NCI-H526 treated with DMSO at 0.1 percent for 48 hours (cell line): ENCODE measurements at regions not wholly inside any gene's neighbourhood (a gene's known extent, or its start where the extent isn't known, plus 50 kb on each side); places are given as distances from the start of the nearest gene placed in this dataset.

Experiments
- DNase-seq: peaks from one replicate; lab custom pipeline; 2025; lab: John Stamatoyannopoulos, UW

DNA sequence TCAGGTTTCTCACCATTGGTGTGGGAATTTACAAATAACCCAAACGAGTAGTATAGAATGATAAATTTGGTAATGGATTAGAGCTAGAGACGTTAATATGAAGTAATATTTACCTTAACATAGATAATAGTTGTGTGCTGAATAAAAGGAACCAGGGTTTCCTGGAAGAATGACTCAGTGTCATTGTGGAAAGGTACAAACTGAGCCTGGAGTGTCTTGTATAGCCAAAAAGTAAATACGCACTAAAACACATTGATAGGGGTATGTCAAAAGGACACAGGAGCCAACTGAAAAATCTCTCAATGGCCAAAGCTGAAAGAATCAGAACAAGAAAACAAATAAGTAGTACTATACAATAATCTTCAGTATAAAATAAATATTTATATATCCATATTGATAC is 363.5 kb downstream of the SLCO4C1 start:
- DNase-seq = no peak

GRCh38 chr5:101929628-101930027 is 366.5 kb downstream of the SLCO4C1 start:
- DNase-seq = no peak

DNA sequence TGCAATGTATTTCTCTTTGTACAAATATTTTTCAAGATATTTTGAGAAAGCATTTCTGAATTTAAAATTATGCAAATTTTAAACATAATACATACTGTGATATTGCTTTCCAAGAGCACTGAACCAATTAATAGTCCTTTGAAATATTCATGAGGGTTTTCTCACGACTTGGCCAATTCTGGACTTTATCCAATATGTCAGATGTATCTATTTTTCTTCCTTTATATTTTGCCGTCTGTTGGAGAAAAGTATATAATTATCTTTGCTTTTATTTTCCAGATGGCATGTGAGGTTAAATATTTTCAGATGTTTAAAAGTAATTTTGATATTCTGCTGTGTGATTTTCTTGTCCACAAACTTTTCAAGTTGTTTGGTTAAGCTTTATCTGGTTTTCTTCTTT is 378.9 kb downstream of the SLCO4C1 start:
- DNase-seq = no peak

GRCh38 chr5:101915554-101915953 is 380.5 kb downstream of the SLCO4C1 start:
- no peak for DNase-seq

DNA sequence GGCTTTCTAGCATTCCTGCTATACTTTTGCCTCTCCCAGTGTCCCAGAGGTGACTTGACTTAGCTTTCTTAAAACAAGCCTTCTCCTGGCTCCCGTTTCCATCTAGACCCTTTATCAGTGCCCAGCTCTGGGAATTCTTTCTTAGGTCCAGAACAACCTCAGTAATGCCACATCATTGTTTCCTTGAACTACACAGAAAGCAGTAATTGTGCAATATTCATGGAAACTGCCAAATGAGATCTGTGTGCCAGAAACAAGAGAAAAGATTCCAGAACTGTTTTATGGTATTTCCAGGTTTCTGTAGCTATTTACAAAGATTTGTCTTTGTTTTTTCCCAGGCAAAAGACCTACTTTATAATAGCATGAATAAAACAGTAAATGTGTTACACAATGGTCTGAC is 391.3 kb downstream of the SLCO4C1 start:
- DNase-seq = no peak

DNA sequence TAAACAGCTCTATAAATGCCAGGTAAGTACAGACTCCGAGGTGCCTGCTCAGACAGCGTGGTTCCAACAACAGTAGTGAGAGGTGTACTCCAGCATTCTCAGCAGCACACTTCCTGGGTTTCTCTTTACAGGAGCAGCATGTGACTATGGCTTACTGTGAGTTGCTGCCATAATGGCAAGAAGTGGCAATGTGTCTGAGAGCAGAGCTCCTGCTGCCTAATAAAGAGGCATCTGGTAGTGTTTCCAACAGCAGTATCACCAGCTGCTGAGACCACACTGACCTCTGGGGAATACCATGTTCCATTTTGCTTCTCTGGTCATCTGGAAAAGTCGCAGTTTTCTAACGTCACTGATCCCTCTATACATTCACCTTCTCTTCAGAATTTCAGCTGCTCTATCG is 398.2 kb downstream of the SLCO4C1 start:
- peak; percentile 26 for DNase-seq

DNA sequence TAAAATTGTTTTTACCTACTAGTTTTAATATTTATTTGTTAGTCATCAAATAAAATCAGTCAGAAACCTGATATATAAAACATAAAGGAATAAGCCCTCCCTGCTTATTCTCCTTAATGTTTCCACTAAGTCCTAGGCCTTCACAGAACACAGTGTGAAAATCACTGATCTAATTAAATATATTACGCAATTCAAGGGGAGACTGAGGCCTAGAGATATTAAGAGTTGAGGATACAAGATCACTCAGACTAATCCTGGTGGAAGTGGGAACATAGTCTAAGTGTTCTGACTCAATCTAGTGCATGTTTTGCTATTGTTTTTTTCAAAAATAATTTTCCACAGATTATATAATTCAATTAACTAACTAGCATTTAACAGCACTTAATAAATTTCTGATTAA is 401.1 kb downstream of the SLCO4C1 start:
- no peak for DNase-seq

GRCh38 chr5:101878190-101878589 is 417.9 kb downstream of the SLCO4C1 start:
- no peak for DNase-seq

DNA sequence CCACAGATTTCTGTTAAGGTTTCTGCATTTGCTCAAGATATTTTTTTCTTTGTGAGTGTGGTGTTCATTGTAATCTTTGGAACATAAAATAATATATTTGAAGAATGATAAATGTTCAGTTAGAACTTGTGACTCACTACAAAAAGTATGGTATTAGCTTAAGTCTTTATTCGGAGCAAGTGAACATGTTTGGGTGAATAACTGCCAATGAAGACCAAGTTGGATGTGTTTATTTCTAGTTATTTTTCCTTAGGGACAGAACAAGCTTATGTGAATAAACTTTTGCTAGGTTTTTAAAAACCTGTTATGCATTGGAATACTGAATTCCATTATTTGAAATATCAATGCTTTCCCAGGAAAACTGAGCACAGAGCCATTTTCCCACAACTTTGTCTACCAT is 418.6 kb downstream of the SLCO4C1 start:
- no peak for DNase-seq

DNA sequence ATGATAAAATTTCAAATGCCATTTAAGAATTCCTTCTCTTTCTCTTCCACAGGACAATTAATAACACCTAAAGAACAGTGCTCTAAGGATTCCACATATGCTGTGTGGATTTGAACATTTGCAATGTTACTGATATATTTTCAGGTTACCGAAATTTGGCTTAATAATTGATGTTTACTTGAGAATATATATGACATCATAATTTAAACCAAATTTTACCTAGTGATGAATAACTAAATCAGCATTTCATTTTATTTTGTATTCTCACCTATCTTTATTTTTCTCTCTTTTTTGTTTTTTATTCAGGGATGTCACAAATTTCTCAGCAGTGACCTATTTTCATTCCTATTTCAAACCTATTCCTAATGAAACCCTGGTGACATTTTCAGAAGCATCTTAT is 429.6 kb downstream of the SLCO4C1 start:
- no peak for DNase-seq

DNA sequence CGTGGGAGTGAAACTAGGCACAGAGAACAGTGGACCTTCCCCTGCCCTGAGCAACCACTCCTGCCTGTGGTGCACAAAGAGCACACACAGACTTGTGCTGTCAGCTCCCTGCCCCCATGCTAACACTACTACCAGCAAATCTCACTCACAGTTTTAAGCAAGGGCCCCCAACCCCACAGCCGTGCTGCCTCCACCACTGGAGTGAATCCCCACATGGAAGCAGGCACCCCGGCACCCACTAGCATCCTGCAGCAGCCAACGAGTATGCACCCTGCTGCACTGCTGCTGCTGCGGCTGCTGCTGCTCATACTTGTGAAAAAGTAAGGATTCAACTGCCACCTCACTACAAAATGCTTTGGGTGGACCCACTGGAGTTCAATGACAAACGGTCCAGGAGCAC is 435.5 kb downstream of the SLCO4C1 start:
- no peak for DNase-seq

- no peak for DNase-seq
Observed at GRCh38 chr5:101860145-101860544, 435.9 kb downstream of the SLCO4C1 start.

GRCh38 chr5:101846496-101846895 is 449.6 kb downstream of the SLCO4C1 start:
- DNase-seq = no peak

DNA sequence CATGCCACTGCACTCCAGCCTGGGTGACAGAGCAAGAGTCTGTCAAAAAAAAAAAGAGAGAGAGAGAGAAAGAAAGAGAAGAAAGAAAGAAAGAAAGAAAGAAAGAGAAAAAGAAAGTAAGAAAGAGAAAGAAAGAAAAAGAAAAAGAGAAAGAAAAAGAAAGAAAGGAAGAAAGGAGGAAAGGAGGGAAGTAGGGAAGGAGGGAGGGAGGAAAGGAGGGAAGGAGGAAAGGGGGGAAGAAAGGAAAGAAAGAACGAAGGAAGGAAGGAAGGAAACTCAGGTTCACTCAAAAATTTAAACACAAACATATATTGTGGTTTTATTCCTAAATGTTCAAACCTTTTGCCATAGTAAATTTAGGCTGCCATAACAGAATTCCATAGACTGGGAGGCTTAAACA is 453.0 kb downstream of the SLCO4C1 start:
- no peak for DNase-seq

- DNase-seq = no peak
Observed at GRCh38 chr5:101838435-101838834, 457.6 kb downstream of the SLCO4C1 start.

GRCh38 chr5:101829255-101829654 is 466.8 kb downstream of the SLCO4C1 start:
- DNase-seq = no peak

DNA sequence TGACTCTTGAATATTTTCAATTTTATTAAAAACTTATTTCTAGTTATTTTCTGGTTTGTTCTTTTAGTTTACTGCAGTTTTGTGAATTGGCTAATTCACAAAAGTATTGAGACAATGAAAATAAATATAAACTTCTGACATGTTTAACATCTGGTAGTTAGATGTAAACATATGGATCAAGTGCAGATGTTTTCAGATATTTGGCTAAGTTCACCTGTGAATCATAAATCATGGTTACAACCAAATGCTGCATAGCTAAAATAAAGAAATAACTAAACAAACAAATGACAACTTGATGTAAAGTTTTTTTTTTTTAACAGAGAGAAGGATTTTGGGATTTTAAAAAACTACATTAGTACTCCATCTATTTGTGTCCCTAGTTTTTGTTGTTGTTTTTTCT is 484.6 kb downstream of the SLCO4C1 start:
- no peak for DNase-seq

- no peak for DNase-seq
Observed at GRCh38 chr5:101806410-101806809, 489.7 kb downstream of the SLCO4C1 start.

DNA sequence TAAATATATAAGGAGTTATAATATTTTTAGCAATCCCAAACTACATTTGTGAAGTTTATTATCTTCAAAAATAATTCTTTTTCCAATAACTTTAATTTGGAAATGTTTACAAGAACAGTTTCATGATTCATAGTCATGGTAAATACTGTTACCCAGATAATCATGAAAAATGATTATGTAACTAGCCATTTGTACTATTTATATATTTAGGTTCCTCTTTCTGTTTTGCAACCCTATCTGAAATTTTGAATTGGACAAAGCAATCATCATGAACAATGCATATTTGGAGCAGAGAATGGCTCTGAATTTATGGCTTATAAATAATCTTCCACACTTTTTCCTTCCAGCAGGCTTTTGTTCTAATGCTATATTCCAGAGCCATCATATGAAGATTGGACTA is 499.7 kb downstream of the SLCO4C1 start:
- DNase-seq = no peak

GRCh38 chr5:101788797-101789196 is 507.3 kb downstream of the SLCO4C1 start:
- DNase-seq = no peak

DNA sequence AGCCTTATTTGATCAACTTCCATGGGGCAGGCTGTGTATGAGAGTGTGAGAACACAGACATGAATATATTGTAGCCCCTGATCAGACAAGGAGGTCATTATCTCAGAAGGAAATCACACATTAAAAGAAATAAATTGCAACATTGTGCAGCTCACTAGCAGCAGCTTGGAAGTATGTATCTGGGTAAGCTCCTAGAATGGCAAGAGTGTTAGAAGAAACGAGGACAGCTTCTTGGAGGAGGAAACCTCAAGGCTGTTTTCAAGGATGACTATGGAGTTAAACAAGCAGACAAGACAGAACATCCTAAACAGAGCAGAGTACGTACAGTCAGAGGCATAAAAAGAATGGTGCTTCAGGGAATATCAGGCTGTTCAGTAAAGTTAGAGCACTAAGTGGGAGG is 511.0 kb downstream of the SLCO4C1 start:
- no peak for DNase-seq

DNA sequence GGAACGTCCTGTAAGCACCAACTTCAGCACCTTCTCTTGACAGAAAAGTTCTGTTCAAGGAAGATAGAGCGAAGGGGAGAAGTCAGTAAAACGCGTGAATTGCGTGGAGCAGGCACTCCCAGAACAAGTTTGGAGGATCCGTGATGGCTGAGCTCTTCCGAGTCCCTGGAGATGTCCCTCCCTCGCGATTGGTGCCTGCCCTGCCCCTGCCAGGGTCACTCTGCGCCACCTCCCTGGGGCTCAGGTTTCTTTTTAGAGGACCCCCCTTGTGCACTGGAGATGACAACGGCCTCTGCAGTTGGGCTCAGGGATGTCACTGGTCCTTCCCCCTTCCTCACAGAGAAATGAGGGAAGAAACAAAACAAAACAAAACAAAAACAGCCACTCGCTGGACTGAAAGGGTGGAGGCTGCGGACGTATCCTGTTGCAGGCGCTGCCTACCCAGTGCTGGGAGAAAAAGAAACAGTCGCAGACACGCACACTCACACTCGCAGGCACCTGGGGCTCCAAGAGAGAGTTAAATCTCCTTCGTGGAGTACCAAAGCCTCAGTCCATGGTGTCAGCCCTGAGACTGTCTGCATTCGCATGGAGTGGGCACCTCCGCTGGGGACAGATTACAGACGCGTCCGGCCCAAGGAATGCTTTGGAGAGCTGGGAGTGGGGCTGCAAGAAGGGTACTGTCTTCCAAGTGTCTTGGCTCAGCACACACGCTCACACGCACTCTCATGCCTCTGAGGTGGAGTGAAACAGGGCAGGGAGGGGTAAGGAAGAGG is 512.7 kb downstream of the SLCO4C1 start:
- no peak for DNase-seq

DNA sequence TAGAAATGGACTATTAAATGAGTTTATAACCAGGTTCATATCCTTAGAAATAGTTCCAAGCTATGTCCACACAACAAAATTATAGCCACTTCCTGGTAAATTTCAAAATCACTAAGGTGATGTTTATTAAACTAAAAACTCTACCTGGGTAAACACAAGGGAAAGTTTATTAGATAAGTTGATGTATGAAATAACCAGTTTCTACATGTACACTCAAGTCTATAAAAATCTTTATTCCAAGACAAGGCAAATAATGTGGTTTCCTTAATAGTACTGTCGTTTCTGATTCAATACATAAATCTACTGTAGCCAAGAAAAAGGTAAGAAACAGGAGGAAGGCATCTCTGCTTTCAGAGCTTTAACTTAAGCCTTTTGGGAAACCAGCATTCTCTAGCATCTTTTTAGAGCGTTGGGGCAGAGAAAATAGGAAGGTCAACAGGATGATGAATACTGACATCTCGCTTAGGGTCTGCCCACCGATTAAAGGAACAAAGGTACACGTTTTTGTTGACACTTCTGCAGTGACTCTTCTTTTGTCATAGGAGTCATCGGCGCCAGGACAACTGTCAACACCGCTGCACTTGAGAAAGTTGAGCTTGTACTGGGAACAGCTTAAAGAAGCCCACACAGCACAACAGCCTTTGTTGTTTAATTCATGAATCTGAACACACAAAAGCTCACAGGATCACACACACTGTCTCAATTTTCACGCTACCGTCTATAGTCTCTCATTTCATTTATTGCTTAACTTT is 513.6 kb downstream of the SLCO4C1 start:
- no peak for DNase-seq

DNA sequence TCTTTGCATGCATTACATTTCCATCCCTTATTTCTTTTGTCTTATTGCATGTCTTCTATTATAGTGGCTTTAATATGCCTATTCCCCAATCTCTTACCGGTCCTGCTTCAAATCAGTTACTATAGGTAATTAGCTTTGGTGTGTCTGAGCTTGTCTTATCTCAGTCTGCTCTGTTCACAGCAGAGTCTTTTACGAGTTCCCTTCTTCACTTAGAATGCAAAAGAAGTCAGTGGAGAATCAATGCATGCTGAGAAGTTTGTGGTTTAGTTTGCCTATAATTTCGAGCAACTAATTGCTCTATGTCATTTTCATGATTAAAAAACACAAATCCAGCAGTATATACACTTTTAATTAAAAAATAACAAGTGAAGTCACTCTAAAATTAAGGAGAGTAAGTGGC is 545.0 kb downstream of the SLCO4C1 start:
- DNase-seq = no peak
